SJSA1 (cell line): ENCODE measurements at regions not wholly inside any gene's neighbourhood (a gene's known extent, or its start where the extent isn't known, plus 50 kb on each side); places are given as distances from the start of the nearest gene placed in this dataset.

Experiments
- DNase-seq, 2 experiments: peaks; one replicate each; pipeline ENCODE4 v3.0.0-alpha.2; 2015 to 2020; ENCODE audit warnings: low spot score in 2 of 2, low read depth in 1 of 2
- H3K27ac ChIP-seq: fragments of 250-450 bp; sonication (Bioruptor Pico); 2 replicates; pipeline ENCODE4 v1.5.1; 2020; ENCODE audit warnings: mild to moderate bottlenecking, moderate library complexity
- H3K27me3 ChIP-seq: fragments of 250-450 bp; sonication (Bioruptor Pico); replicated peaks from 2 replicates; pipeline ENCODE4 v1.5.1; 2020; ENCODE audit warnings: mild to moderate bottlenecking, moderate library complexity
- H3K36me3 ChIP-seq: fragments of 250-450 bp; sonication (Bioruptor Pico); 2 replicates; pipeline ENCODE4 v1.5.1; 2020; ENCODE audit warnings: mild to moderate bottlenecking
- H3K4me1 ChIP-seq: fragments of 250-450 bp; sonication (Bioruptor Pico); replicated peaks from 2 replicates; pipeline ENCODE4 v1.6.1; 2021; ENCODE audit warnings: mild to moderate bottlenecking
- H3K4me3 ChIP-seq: fragments of 250-450 bp; sonication (Bioruptor Pico); 2 replicates; pipeline ENCODE4 v1.5.1; 2020; ENCODE audit warnings: mild to moderate bottlenecking
- H3K9me3 ChIP-seq: fragments of 250-450 bp; sonication (Bioruptor Pico); replicated peaks from 2 replicates; pipeline ENCODE4 v1.5.1; 2020; ENCODE audit warnings: mild to moderate bottlenecking

- Histone ChIP-seq H3K27ac (no peak overlapping the region), H3K9me3 (peaks cover 6% of the 10 kb centered on the region; the same call in 1 of the 2 replicates), H3K36me3 (no peaks in the 10 kb centered on the region), H3K27me3 (no peaks in the 10 kb centered on the region), H3K4me3 (no peak overlapping the region), H3K4me1 (no peaks in the 10 kb centered on the region)
- no peak for DNase-seq
These were observed 631.8 kb downstream of the CETN3 start for GRCh38 chr5:89777758-89778157.

GRCh38 chr5:89769975-89770374, 639.6 kb downstream of the CETN3 start:
- no peak overlapping the region for H3K27ac ChIP-seq
- H3K4me3 ChIP-seq, result no peak overlapping the region
- no peaks in the 10 kb centered on the region for H3K27me3 ChIP-seq
- H3K9me3 ChIP-seq, result no peaks in the 10 kb centered on the region
- H3K4me1 ChIP-seq, result peaks cover 3% of the 10 kb centered on the region; the same call in 1 of the 2 replicates
- peak in 1 of 2 experiments; percentile 10 for DNase-seq
- no peaks in the 10 kb centered on the region for H3K36me3 ChIP-seq

DNA sequence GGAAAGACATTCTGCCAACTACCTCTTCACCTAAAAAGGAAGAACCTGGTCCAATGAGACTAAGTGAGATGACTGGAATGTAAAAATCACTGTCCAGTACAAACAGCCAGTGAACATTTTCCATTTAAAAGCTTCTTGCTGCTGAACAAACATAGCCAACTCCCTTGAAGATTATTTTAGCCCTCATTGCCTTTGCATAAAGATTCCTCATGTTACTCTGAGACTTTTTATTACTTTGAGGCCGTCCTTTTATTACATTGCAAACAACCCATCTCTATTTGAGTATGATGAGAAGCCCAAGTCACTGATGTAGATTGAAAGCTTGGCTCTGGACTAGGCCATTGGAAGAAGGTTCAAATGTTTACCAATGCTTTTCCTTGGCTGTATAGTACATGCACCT, 649.8 kb downstream of the CETN3 start:
- DNase-seq, result no peak
- Histone ChIP-seq H3K4me3 (no peak overlapping the region), H3K36me3 (no peaks in the 10 kb centered on the region), H3K27me3 (no peaks in the 10 kb centered on the region), H3K4me1 (no peaks in the 10 kb centered on the region), H3K9me3 (no peaks in the 10 kb centered on the region), H3K27ac (no peak overlapping the region)

DNA sequence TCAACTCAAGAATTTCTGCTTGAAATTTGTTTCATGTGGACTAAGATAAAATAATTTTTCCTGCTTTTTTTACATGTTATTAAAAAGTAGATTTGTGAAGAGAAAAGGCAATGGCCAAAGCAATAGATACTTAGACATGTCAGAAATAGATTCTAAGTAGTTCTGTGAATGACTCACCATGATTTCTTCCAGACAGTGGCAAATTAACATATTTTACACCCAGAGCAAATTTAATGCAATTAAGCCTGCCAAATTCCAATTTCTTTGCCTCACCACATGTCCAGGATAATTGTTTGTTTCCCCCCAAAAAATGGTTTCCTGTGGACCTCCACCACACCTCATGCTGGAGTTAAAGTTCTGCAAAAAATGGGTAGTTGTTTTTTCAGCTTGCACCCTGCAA, 651.4 kb downstream of the CETN3 start:
- no peak overlapping the region for H3K27ac ChIP-seq
- H3K9me3 ChIP-seq, result no peaks in the 10 kb centered on the region
- H3K4me1 ChIP-seq, result no peaks in the 10 kb centered on the region
- H3K4me3 ChIP-seq, result no peak overlapping the region
- DNase-seq, result no peak
- no peaks in the 10 kb centered on the region for H3K36me3 ChIP-seq
- no peaks in the 10 kb centered on the region for H3K27me3 ChIP-seq

GRCh38 chr5:89756955-89757354, 652.6 kb downstream of the CETN3 start:
- DNase-seq, result no peak
- Histone ChIP-seq H3K4me3 (no peak overlapping the region), H3K9me3 (no peaks in the 10 kb centered on the region), H3K27me3 (no peaks in the 10 kb centered on the region), H3K36me3 (no peaks in the 10 kb centered on the region), H3K27ac (no peak overlapping the region), H3K4me1 (no peaks in the 10 kb centered on the region)

GRCh38 chr5:89755024-89755423, 654.5 kb downstream of the CETN3 start:
- Histone ChIP-seq H3K27ac (no peak overlapping the region), H3K4me1 (no peaks in the 10 kb centered on the region)

GRCh38 chr5:89735082-89735481, 674.5 kb downstream of the CETN3 start:
- no peak overlapping the region for H3K4me3 ChIP-seq
- DNase-seq, result no peak
- H3K27me3 ChIP-seq, result no peaks in the 10 kb centered on the region
- H3K27ac ChIP-seq, result no peak overlapping the region
- no peaks in the 10 kb centered on the region for H3K36me3 ChIP-seq
- no peaks in the 10 kb centered on the region for H3K9me3 ChIP-seq
- H3K4me1 ChIP-seq, result no peaks in the 10 kb centered on the region

More at GRCh38 chr5:89755024-89755423, 654.5 kb downstream of the CETN3 start:
- Histone ChIP-seq H3K9me3 (no peaks in the 10 kb centered on the region), H3K4me3 (no peak overlapping the region), H3K36me3 (no peaks in the 10 kb centered on the region), H3K27me3 (no peaks in the 10 kb centered on the region)
- DNase-seq, result no peak

DNA sequence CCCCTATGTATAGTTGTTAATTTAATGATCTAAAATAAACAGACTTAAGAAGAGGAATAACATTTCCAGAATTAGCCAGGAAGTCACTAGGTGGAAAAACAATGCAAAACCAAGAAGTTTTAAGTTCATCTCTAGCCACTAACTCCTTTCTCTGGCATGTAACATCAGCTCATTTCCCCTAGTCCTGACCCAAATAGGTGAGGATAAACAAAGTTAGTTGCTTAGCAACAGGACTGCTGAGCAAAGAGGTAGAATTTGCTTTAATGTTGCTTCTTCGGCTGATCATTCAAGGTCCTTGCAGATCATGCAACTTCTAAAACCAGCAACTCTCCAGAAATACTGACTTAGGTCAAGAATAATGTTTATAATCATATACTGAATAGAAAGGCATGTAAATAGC, 675.8 kb downstream of the CETN3 start:
- no peak for DNase-seq
- H3K36me3 ChIP-seq, result no peaks in the 10 kb centered on the region
- H3K9me3 ChIP-seq, result no peaks in the 10 kb centered on the region
- H3K4me3 ChIP-seq, result no peak overlapping the region
- no peaks in the 10 kb centered on the region for H3K27me3 ChIP-seq
- H3K27ac ChIP-seq, result no peak overlapping the region
- H3K4me1 ChIP-seq, result 0 out of 2 replicates have a peak, but pooled peaks cover 3% of the 10 kb centered on the region

- H3K27me3 ChIP-seq, result no peaks in the 10 kb centered on the region
- H3K4me3 ChIP-seq, result no peak overlapping the region
- 0 out of 2 replicates have a peak, but pooled peaks cover 3% of the 10 kb centered on the region for H3K4me1 ChIP-seq
- no peaks in the 10 kb centered on the region for H3K9me3 ChIP-seq
- H3K36me3 ChIP-seq, result no peaks in the 10 kb centered on the region
- peak in 1 of 2 experiments; percentile 11 for DNase-seq
- H3K27ac ChIP-seq, result no peak overlapping the region
These were observed 679.8 kb downstream of the CETN3 start for GRCh38 chr5:89729623-89730301.

DNA sequence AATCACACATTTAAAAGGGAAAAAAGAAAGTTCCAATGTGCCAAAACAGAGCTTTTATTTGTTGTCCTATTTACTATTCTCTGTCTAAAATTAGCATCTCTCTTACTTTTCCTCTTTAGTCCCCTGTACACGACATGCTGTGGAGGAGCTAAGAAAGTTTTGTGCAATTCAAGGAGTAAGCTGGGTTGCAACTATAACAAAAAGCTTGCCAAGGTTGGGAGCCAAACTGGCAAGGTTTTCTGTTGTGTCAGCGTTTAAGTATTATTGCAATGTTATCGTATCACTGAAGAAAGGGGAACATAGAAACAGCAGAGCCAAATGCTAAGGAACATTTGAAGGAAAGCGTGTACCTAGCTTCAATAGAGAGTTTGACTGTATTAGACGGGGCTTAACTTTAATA, 680.8 kb downstream of the CETN3 start:
- no peak overlapping the region for H3K4me3 ChIP-seq
- no peak for DNase-seq
- H3K36me3 ChIP-seq, result no peaks in the 10 kb centered on the region
- 0 out of 2 replicates have a peak, but pooled peaks cover 3% of the 10 kb centered on the region for H3K4me1 ChIP-seq
- H3K27me3 ChIP-seq, result no peaks in the 10 kb centered on the region
- no peaks in the 10 kb centered on the region for H3K9me3 ChIP-seq
- H3K27ac ChIP-seq, result no peak overlapping the region

GRCh38 chr5:89728134-89728533, 681.4 kb downstream of the CETN3 start:
- Histone ChIP-seq H3K27ac (no peak overlapping the region), H3K9me3 (no peaks in the 10 kb centered on the region), H3K36me3 (no peaks in the 10 kb centered on the region), H3K4me3 (no peak overlapping the region), H3K27me3 (no peaks in the 10 kb centered on the region), H3K4me1 (0 out of 2 replicates have a peak, but pooled peaks cover 3% of the 10 kb centered on the region)
- DNase-seq, result no peak

DNA sequence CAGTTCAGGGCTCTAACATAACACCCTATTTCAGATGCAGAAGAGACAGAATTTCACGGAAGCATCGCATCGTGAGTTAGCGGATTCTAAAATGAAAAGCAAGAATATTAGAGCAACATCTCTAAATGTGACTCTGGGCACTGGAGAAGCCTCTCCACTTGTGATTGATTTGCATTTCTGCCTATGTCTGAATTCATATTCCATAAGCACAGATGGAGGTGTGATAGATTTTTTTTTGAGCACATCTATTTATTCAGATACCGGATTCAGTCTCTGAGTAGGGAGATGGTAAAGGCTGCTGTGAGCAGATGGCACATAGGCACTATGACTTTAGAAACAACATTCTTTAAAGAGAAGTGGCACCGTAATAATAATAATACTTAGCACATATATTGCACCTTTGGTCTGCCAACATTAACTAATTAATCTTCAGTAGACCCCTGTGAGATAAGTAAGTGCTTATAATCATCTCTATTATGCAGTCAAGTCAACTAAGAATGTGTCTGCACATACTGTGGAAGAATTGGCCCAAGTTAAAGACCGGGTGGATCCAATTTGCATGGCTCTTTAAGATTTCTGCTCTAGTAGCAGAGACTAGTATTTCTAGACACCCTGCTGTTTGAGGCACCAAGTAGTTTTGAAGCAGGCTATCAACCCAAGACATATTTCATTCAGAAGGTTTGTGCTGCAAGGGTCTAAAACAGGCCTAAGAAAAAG, 685.0 kb downstream of the CETN3 start:
- Histone ChIP-seq H3K9me3 (no peaks in the 10 kb centered on the region), H3K27ac (no peak overlapping the region), H3K4me1 (no peaks in the 10 kb centered on the region), H3K4me3 (no peak overlapping the region), H3K36me3 (no peaks in the 10 kb centered on the region), H3K27me3 (no peaks in the 10 kb centered on the region)
- DNase-seq, result no peak

DNA sequence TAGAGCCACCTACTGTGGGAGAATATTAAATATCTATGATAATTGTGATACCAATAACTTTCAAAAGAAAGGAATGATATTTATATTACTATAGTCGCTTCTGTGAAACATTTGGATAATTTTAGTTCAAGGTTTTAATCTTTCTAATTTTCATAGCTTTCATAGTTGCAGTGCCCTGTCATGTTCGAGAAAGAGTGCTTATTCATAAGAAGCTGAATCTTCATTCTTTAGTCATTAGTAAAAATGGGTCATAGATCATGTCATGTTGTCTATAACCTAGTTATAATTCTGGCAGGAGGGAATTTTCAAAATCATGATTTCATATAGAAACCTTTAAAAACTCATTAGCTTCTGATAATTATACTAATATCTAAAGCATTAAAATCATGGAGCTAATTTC, 685.6 kb downstream of the CETN3 start:
- Histone ChIP-seq H3K9me3 (no peaks in the 10 kb centered on the region), H3K27ac (no peak overlapping the region), H3K4me3 (no peak overlapping the region), H3K27me3 (no peaks in the 10 kb centered on the region), H3K36me3 (no peaks in the 10 kb centered on the region), H3K4me1 (no peaks in the 10 kb centered on the region)
- DNase-seq, result no peak

DNA sequence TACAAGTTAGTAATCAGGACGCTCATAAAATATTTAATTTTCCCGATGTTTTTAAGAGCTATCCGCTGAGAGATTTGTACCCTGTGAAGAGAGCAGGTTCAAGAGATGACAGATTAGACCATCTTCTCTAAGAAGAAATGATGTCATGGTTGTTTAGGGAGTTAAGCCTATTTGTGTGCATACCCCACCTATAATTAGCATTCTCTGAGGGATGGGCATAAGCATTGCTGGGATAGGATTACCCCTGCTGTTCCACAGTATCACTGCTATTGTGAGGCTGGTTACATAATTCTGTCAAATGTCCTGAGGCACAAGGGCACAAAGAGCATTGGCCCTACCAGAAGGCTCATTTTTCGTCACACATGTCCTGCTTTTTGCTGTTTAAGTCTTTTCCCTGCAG, 687.0 kb downstream of the CETN3 start:
- Histone ChIP-seq H3K4me1 (no peaks in the 10 kb centered on the region), H3K27me3 (no peaks in the 10 kb centered on the region), H3K9me3 (no peaks in the 10 kb centered on the region), H3K27ac (no peak overlapping the region), H3K36me3 (no peaks in the 10 kb centered on the region), H3K4me3 (no peak overlapping the region)
- DNase-seq, result no peak
